ENCODE measurements at regions not wholly inside any gene's neighbourhood (a gene's known extent, or its start where the extent isn't known, plus 50 kb on each side); places are given as distances from the start of the nearest gene placed in this dataset.
A peak's percentile ranks its signal among the peaks of the same experiment; 100 is the strongest.

DNA sequence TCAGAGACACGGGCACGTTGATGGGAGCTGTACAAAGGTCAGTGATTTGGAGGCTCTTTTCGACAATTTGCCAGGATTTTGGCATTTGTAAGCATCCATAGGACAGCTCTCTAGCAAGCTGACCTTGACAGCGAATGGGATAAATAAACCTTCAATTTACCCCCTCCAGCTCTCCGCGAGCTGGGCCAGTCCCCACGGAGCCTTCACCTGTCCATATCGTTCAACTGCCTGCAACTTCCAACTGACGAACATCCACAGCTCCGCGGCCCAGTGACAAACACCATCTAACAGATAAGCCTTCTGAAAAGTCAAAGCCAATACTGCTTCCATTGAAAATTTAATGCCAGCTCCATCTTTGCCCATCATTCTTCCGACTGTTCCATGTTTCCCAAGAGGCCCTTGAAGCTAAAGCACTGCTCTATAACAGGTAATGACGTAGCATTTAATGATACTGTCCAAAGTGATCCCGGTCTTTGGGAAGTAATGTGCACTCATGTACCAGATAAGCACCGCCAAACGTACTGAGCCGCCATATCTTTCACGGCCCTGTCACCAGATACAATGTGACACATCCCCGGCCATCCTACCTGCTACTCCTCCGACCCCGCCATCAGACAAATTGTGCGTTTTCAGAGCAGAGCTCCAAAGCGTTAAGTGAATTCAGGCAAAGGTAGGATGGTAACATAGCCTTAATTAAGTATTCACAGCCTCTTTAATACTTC lies 365.3 kb upstream of the ZNF507 start:
- Histone ChIP-seq H3K27me3 (no peaks in the 10 kb centered on the region), H3K36me3 (no peaks in the 10 kb centered on the region), H3K27ac (replicated peaks in 1 of 4) (no peak overlapping the region), H3K4me1 (no peaks in the 10 kb centered on the region), H3K4me3 (no peak overlapping the region), H3K9me3 (peaks cover 0 to under 1% (median 0%) of the 10 kb centered on the region in 4 donors)
- DNase-seq (ENCODE audit: extremely low spot score) = peak; percentile 80
- WGBS = 89% methylated on average over 23 of the region's 23 CpGs
- TF ChIP-seq EP300 (IDR thresholded peaks at IDR 0.05) = no peak
- TF ChIP-seq, protein P1, sequence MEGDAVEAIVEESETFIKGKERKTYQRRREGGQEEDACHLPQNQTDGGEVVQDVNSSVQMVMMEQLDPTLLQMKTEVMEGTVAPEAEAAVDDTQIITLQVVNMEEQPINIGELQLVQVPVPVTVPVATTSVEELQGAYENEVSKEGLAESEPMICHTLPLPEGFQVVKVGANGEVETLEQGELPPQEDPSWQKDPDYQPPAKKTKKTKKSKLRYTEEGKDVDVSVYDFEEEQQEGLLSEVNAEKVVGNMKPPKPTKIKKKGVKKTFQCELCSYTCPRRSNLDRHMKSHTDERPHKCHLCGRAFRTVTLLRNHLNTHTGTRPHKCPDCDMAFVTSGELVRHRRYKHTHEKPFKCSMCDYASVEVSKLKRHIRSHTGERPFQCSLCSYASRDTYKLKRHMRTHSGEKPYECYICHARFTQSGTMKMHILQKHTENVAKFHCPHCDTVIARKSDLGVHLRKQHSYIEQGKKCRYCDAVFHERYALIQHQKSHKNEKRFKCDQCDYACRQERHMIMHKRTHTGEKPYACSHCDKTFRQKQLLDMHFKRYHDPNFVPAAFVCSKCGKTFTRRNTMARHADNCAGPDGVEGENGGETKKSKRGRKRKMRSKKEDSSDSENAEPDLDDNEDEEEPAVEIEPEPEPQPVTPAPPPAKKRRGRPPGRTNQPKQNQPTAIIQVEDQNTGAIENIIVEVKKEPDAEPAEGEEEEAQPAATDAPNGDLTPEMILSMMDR (IDR thresholded peaks at IDR 0.05) = no peak
- no peak for TF ChIP-seq POLR2A (IDR thresholded peaks at IDR 0.05; ENCODE audit: low read depth)
- TF ChIP-seq POLR2AphosphoS5 (IDR thresholded peaks at IDR 0.05) = no peak
- intact Hi-C loops (cut with DNase I) = no loop called here

DNA sequence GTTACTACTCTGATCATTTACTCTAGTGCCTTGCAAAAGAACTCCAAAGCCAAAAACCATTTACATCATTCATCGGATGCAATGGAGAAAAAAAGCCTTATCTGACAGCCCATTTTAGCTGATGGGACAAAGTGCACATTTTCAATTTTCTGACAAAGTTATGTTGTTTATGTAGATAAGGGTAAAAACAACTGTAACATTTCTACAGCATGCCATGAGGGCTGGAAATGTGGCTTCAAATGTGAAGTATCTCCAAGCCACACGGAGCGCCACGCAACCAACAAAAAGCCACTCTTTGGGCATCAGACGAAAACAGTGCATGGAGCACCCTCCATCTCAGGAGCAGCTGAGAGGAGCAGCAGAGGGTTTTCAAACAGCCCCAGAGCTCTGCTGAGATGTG lies 364.6 kb upstream of the ZNF507 start:
- 96% methylated on average over 5 of the region's 5 CpGs for WGBS
- no peaks in the 10 kb centered on the region for H3K4me1 ChIP-seq
- H3K27ac ChIP-seq (replicated peaks in 1 of 4) = no peak overlapping the region
- no peak for TF ChIP-seq EP300 (IDR thresholded peaks at IDR 0.05)
- TF ChIP-seq POLR2A (IDR thresholded peaks at IDR 0.05; ENCODE audit: low read depth) = no peak
- no peaks in the 10 kb centered on the region for H3K36me3 ChIP-seq
- peak; percentile 53 for DNase-seq (ENCODE audit: extremely low spot score)
- intact Hi-C loops (cut with DNase I) = no loop called here
- H3K9me3 ChIP-seq = peaks cover 0 to 7% (median 1%) of the 10 kb centered on the region in 4 donors
- H3K4me3 ChIP-seq = no peak overlapping the region
- H3K27me3 ChIP-seq = no peaks in the 10 kb centered on the region

DNA sequence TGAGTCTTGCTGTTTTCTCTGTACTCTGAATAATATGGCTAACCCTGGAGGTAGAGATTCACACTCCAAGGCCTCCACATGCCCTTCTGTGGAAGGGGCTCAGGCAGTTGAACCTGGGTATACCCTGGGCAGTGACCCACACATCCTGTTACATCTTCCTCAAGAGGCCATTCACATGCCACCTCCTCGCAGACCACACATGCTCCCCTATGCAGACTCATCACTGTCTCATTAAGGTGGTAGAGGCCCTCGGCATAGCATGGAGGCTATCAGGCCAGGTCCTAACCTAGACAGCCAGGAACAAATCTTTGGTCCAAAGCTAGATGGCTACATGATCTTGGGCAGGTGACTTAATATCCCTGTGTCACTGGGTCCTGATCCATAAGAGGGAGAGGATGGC lies 363.9 kb upstream of the ZNF507 start:
- no peaks in the 10 kb centered on the region for H3K27me3 ChIP-seq
- no peaks in the 10 kb centered on the region for H3K4me1 ChIP-seq
- H3K27ac ChIP-seq (replicated peaks in 1 of 4) = no peak overlapping the region
- no peak overlapping the region for H3K4me3 ChIP-seq
- 100% methylated on average over 1 of the region's 2 CpGs for WGBS
- peak; percentile 91 for DNase-seq (ENCODE audit: extremely low spot score)
- intact Hi-C loops (cut with DNase I) = no loop called here
- no peak for TF ChIP-seq POLR2AphosphoS5 (IDR thresholded peaks at IDR 0.05)
- no peak for TF ChIP-seq EP300 (IDR thresholded peaks at IDR 0.05)
- no peak for TF ChIP-seq POLR2A (IDR thresholded peaks at IDR 0.05; ENCODE audit: low read depth)
- TF ChIP-seq, protein P1 (IDR thresholded peaks at IDR 0.05) = no peak
- H3K9me3 ChIP-seq = peaks cover 0 to 8% (median 1%) of the 10 kb centered on the region in 4 donors
- H3K36me3 ChIP-seq = no peaks in the 10 kb centered on the region

DNA sequence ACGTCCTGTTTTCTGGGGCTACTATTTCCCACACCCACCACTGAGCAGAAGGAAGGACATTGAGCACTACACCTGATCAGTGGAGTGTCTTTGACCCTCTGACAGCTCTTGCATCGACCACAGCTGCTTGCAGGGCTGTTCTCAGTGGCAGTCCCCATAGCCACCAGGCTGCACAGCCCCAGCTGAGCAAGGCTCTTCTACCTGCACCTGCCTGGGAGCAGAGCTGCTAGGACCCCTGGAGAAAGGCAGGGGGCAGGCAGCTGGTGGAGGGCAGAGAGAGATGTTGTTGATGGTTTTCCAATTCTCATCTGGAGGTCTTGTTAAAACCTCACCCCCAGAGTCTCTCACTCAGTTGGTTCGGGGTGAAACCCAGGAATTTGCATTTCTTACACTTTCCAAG lies 361.8 kb upstream of the ZNF507 start:
- no peaks in the 10 kb centered on the region for H3K36me3 ChIP-seq
- no peak overlapping the region for H3K4me3 ChIP-seq
- H3K27me3 ChIP-seq = no peaks in the 10 kb centered on the region
- no peaks in the 10 kb centered on the region for H3K4me1 ChIP-seq
- H3K27ac ChIP-seq (replicated peaks in 1 of 4) = no peak overlapping the region
- intact Hi-C loops (cut with DNase I) = no loop called here
- H3K9me3 ChIP-seq = peaks cover 0 to 8% (median 1%) of the 10 kb centered on the region in 4 donors
- DNase-seq (ENCODE audit: extremely low spot score) = peak; percentile 57
- whole genome bisulfite sequencing = 88% methylated on average over 3 of the region's 3 CpGs
- TF ChIP-seq POLR2A (IDR thresholded peaks at IDR 0.05; ENCODE audit: low read depth) (no peak), EP300 (IDR thresholded peaks at IDR 0.05) (no peak)
- TF ChIP-seq, protein P1 (IDR thresholded peaks at IDR 0.05) = no peak

DNA sequence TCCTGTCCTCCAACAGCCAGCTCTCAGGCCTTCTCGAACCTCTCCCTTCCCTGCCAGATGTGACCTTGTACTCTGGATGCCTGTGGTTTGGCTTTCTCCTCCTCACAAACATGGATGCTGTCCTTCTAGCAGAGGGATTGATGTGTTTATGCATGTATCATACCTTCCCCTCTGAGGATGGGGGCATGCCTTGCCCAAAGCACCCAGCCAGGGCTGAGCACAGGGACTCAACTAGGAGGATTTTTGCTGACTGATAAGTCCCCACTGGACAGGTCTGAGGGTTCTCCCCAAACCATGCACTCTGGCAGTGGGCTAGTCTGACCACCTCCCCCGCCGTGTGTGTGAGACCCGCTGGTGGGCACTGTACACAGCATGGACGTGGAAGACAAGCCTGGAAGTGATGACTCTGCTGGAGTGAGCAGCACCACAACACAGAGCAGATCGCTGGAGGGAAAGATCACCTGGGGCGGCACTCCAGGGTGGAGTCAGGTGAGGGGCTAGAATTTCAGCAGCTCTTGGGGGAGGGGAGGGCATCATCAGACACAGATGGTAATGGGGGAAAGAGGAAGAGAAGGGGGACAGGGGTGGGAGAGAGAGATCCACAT lies 360.3 kb upstream of the ZNF507 start:
- no peak for TF ChIP-seq POLR2A (IDR thresholded peaks at IDR 0.05; ENCODE audit: low read depth)
- no peak for TF ChIP-seq EP300 (IDR thresholded peaks at IDR 0.05)
- TF ChIP-seq, protein P1 (IDR thresholded peaks at IDR 0.05) = no peak
- no peaks in the 10 kb centered on the region for H3K36me3 ChIP-seq
- intact Hi-C loops (cut with DNase I) = no loop called here
- H3K9me3 ChIP-seq = peaks cover 0 to 8% (median 1%) of the 10 kb centered on the region in 4 donors
- no peaks in the 10 kb centered on the region for H3K27me3 ChIP-seq
- H3K4me3 ChIP-seq = no peak overlapping the region
- H3K4me1 ChIP-seq = no peaks in the 10 kb centered on the region
- DNase-seq (ENCODE audit: extremely low spot score) = peak; percentile 90
- no peak overlapping the region for H3K27ac ChIP-seq (replicated peaks in 1 of 4)
- WGBS = 100% methylated on average over 3 of the region's 7 CpGs

Data from esophagus muscularis mucosa (tissue), 4 donors.